OCI-LY1 (cell line): ENCODE measurements at regions not wholly inside any gene's neighbourhood (a gene's known extent, or its start where the extent isn't known, plus 50 kb on each side); places are given as distances from the start of the nearest gene placed in this dataset.

Experiments
- CTCF ChIP-seq: fragments of 200-600 bp; sonication (generic), shearing (Covaris generic); IDR thresholded peaks from 2 replicates; pipeline ENCODE4 v1.5.1; 2017; ENCODE audit warnings: mild to moderate bottlenecking, antibody characterized with exemption, low read length, moderate library complexity, mixed read lengths
- EZH2 ChIP-seq: fragments of 200-600 bp; sonication (generic), shearing (Covaris generic); IDR thresholded peaks from 2 replicates; pipeline ENCODE4 v1.8.0; 2017; ENCODE audit warnings: borderline replicate concordance, mixed run types, mild to moderate bottlenecking, antibody characterized with exemption, low read length, moderate library complexity, mixed read lengths

- TF ChIP-seq CTCF (no peak), EZH2 (no peak)
These were observed 308.8 kb upstream of the ZNF32 start for GRCh38 chr10:43957267-43958070.
